ENCODE measurements at regions not wholly inside any gene's neighbourhood (a gene's known extent, or its start where the extent isn't known, plus 50 kb on each side); places are given as distances from the start of the nearest gene placed in this dataset.
"Not testable (repeated sequence)": the region's sequence is repeated elsewhere in the genome, so short reads cannot be mapped to it uniquely, and the experiment has no call there.

GRCh38 chr12:127773520-127773919, 493.4 kb upstream of the TMEM132C start:
- DNase-seq: no peak

GRCh38 chr12:127774828-127775227, 492.1 kb upstream of the TMEM132C start:
- no peak for DNase-seq

- no peak for DNase-seq
These were observed 487.5 kb upstream of the TMEM132C start for GRCh38 chr12:127779301-127780045.

- DNase-seq: no peak
These were observed 486.1 kb upstream of the TMEM132C start for GRCh38 chr12:127780881-127781280.

GRCh38 chr12:127781336-127781735, 485.6 kb upstream of the TMEM132C start:
- no peak for DNase-seq

- DNase-seq: peak; percentile 74
These were observed 481.4 kb upstream of the TMEM132C start for GRCh38 chr12:127785540-127785939.

GRCh38 chr12:127785986-127786590, 480.9 kb upstream of the TMEM132C start:
- DNase-seq: no peak

- DNase-seq: no peak
These were observed 479.4 kb upstream of the TMEM132C start for GRCh38 chr12:127787544-127787943.

- DNase-seq: no peak
These were observed 476.6 kb upstream of the TMEM132C start for GRCh38 chr12:127790376-127790775.

- no peak for DNase-seq
These were observed 475.8 kb upstream of the TMEM132C start for GRCh38 chr12:127791217-127791616.

GRCh38 chr12:127797918-127798317, 469.1 kb upstream of the TMEM132C start:
- no peak for DNase-seq

GRCh38 chr12:127802271-127802670, 464.7 kb upstream of the TMEM132C start:
- DNase-seq: no peak

- no peak for DNase-seq
These were observed 463.4 kb upstream of the TMEM132C start for GRCh38 chr12:127803545-127803944.

GRCh38 chr12:127809275-127809674, 457.7 kb upstream of the TMEM132C start:
- peak; percentile 86 for DNase-seq

GRCh38 chr12:127810041-127810440, 456.9 kb upstream of the TMEM132C start:
- peak; percentile 88 for DNase-seq

- not testable (repeated sequence) for DNase-seq
These were observed 456.5 kb upstream of the TMEM132C start for GRCh38 chr12:127810459-127810858.

GRCh38 chr12:127811988-127812387, 455.0 kb upstream of the TMEM132C start:
- peak; percentile 89 for DNase-seq

GRCh38 chr12:127813147-127813546, 453.8 kb upstream of the TMEM132C start:
- no peak for DNase-seq

- DNase-seq: no peak
These were observed 447.9 kb upstream of the TMEM132C start for GRCh38 chr12:127819056-127819455.

- DNase-seq: no peak
These were observed 446.7 kb upstream of the TMEM132C start for GRCh38 chr12:127820271-127820670.

- no peak for DNase-seq
These were observed 446.1 kb upstream of the TMEM132C start for GRCh38 chr12:127820846-127821245.

GRCh38 chr12:127822809-127823411, 444.1 kb upstream of the TMEM132C start:
- no peak for DNase-seq

GRCh38 chr12:127823801-127824200, 443.2 kb upstream of the TMEM132C start:
- no peak for DNase-seq

All from amniotic stem cell (primary cell).